HG02840 (cell line): ENCODE measurements at regions not wholly inside any gene's neighbourhood (a gene's known extent, or its start where the extent isn't known, plus 50 kb on each side); places are given as distances from the start of the nearest gene placed in this dataset.
"Not testable (repeated sequence)": the region's sequence is repeated elsewhere in the genome, so short reads cannot be mapped to it uniquely, and the experiment has no call there.

Experiments
- ATAC-seq: cut with Tn5 transposase; IDR thresholded peaks from one replicate; pipeline ENCODE4 v1.9.1; 2021; ENCODE audit warnings: mild to moderate bottlenecking, moderate library complexity, moderate number of reproducible peaks; ENCODE audit not compliant: unreplicated experiment, low FRiP score

DNA sequence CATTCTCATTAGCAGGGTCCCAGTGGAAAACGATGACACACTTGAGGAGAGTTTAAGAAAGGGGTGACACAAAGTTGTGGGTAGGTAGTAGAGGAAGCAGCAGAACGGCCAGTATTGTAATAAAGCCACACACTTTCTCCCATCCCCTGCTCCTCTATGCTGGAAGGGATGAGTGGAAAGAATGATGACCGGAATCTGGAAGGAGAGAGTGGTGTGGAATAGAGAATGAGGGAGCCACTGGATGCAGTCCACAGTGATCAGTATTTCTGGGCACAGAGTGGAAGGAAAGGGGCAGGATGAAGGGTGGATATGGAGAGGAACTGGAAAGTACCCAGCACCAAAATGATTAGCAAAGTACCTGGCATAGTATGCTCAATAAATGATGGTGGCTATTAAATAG, 133.8 kb upstream of the DAB2 start:
- ATAC-seq, result no peak

DNA sequence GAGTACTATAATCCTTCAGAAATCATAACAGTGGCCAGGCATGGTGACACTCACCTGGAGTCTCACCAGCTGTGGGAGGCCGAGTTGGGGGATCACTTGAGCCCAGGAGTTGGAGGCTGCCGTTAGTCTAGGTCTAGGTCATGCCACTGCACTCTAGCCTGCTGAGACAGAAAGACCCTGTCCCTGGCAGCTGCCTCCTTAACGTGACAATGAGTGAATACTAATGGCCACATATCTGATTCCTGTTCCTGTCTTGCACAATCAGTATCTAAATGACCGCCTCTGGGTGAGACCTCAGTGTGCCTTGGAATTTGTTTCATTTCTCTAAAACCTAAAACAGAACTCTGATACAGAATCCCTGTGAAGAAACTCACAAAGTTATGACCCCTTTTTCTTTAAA, 131.0 kb upstream of the DAB2 start:
- ATAC-seq, result no peak

DNA sequence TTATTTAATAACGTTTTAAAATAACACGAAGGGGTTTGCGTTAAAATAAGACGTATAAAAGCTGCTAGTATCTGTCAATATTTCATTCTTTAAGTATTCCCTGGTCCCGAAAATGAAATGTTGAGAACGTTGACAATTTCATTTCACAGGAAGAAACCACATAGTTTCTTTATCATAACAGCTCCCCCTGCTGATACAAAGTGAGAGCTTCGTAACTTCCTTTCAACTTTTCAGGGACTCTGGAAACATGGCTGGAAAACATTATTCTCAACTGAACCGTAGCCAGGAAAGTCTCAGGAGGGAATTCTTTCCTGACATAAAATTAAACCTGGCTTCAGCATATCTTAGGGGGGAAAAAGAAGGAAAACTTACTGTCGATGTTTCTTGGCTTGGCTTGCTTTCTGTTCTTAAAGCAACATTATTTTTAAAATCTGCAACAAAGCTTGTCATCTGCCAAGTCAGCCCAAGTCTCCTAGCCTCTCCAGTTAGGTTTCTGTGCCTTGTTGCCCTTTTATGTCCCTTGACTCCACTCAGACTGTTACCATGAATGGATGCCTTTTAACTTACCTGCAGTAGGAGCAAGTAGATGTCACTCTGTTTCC, 122.9 kb upstream of the DAB2 start:
- no peak for ATAC-seq

DNA sequence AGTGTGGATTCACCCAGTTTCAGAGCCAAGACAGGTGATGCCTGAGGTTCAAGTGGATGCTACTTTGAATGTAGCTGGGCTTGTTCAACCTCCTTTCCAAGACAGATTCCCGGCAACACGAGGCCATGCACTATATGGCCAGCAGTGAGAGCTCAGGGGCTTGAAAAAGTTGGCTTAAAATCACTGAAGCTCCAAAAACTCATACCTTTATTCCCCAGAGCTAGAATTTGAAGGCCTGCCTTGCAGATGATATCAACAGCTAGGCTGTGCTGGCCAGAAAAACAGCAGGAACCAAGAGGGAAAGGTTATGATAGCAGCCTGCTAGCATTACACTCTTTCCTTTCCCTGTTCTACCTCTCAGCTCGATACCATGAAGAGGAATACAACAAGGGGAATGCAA, 120.2 kb upstream of the DAB2 start:
- no peak for ATAC-seq

DNA sequence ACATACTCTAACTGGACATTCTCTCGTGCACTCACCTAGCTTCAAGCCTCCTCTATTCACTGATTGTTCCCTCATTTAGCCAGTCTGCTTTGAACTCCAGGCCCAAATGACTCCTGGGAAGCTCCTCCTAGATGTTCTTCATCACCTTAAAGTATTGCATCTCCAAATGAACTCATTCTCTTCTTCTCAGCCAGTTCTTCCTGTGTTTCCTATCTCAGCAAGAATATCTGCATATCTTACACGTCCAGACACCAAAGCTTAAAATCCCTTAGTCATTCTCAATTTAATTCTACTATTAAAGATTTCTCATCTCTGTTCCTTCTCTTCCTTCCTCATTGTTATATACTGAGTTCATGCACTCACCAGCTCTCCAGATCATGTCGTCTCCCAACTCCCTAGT, 118.6 kb upstream of the DAB2 start:
- ATAC-seq, result no peak

DNA sequence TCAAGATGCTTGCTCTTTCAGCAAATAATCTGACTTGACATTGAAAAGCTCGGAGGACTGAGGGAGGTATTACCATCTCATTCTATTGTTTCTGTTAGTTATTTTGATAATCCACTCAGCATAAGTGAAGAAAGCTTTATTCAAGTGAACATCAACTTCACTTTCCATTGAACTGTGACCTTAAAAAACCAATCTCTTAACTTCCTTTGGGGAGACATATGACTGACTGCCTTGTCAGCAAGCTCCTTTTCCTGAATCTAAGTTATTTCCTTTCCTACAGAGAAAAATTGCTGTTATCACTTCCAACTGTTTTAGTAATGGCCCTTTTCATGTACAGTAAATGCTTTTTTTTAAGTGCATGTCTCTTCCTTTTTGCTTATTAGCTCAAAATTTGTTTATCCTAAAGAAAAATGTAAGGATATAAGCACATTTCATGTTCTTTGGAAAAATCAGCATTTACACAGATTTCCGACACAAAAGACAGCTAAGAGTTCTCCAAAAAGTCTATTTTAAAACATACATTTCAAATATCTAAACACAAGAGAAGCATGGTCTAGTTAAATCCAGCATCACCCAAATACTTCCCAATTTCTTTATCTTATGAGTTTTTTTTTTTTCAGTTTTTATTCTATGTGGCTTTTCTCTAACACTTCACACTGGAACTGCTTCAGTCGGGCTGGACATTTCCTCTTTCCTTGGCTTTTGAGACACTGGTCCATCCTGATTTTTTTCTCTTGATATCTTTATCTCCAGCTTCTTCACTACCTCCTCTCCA, 117.9 kb upstream of the DAB2 start:
- ATAC-seq, result no peak

DNA sequence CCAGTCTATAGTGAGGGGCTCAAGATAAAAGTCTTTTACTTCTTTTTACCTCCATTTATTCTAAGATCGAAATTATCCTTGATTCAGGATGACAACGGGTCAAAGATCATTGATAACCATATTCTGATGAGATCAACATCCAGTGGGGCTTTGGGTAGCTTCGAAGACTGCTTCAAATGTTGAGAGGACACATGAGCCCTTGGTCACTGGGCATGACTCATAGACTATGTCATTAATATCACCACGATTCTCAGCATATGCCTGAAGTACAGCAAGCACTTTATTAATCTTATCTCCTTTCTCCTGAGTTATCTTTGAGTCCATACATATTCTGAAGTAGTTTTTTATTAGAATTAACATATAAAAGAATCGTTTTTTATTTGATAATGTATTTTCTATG, 117.1 kb upstream of the DAB2 start:
- no peak for ATAC-seq

DNA sequence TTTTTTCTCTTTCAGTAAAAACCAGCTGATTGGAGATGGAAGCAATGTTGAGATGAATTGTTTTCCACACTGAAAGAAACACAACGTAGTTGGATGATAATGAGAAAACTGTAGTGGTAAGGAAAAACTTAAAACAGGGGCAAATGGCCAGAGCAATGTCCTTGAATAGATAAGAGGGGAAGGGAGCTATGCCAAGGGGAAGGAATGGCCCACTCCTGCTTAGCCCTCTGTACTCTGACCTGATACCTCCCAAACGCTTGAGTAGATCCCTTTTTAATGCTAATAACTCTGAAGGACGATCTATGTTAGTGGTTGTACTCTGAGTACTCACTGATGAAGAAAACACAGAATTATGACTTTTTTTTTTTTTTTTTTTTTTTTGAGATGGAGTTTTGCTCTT, 114.7 kb upstream of the DAB2 start:
- no peak for ATAC-seq

DNA sequence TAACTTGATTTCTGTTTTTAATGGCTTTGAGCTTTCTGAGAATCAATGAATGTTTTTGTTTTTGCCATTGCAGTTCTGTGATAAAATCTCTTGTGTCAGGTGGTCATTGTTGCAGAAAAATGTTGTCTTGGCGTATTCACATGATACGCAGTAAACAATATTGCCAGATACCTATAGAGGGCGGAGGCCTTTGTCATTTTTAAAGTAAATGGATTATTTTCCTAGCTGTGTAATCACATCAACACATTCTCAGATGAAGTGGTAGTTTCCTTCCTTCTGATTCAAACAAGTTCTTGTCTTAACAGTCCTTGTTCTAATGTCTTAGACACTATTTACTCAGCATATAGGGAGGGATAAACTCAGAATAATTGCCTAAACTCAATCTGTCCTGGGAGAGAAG, 109.9 kb upstream of the DAB2 start:
- ATAC-seq, result no peak

DNA sequence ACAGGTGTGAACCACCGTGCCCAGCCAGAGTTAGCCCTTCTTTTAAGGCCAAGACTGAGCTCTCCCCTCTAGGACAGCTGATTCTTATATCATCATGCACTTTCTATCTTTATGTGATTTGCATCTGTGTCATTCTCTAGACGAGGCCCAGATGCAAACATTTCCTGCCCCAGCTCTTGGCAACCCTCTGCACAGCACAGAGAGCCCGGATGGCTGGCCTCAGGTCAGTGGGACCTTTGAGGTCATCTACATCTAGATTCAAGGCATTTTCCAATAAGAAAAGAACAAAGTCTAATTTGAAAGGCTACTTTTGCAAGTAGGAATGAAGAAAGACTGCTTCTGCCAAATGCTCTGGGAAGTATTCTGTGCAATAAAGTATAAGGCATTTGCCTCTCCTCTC, 109.0 kb upstream of the DAB2 start:
- ATAC-seq, result no peak

DNA sequence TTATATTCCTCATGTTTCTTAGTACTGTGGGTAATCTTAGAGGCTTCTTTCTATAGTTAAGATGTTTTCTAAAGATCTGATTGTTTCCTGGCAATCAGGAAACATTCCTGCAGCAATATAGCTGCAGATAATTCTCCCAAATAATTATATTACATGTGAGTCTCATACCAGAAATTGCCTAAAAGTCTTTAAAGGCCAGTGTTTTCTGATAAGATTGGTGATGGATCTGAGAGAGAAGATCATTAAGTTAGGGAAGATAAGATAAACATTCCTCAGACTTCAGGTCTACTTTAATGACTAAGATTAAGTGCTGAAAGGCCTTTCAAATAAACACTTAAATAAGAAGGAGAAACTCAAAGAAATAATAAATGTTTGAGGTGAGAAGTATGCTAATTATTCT, 107.7 kb upstream of the DAB2 start:
- ATAC-seq, result no peak

DNA sequence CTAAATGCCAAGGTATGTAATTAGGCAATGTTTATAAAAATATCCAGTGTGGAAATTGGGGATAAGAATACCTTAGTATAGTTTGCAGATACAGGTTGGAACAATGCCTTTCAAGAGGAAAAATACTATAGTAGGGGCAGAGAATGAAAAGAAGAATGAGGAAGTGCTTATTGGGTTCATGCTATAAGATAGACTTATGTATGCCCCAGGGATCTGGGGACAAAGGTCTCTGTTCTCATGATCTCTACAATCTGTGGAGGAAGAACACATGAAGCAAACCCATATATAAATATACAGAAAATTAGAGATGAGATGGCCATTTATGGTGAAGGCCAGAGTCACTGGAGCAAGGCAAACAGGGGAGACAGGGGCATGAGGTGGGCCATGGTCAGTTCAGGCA, 106.5 kb upstream of the DAB2 start:
- no peak for ATAC-seq

DNA sequence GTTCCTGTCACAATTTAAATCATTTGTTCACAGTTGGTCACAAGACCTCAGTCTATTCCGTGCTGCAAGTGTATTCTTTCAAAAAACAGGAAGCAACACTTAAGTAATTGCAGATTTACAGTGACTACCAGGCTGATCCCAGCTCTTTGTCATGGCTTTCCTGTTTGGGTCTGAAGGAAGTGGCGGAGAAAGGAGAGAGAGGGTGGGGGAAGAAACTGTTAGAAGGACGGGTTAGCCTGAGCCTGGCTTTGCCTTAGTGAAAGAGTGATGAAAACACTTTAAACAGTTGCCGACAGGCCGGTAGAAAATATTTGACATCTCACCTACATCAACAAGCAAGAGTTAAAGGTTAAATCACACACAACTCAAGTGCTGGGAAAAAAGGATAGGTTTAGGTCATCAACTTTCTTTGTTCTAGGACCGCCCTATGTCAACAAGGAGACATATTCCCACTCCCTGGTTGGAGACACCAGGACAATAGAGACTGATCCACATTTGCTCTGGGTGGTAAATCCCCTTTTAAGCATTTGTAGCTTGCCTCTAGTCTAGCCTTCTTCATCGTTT, 102.2 kb upstream of the DAB2 start:
- ATAC-seq, result no peak

DNA sequence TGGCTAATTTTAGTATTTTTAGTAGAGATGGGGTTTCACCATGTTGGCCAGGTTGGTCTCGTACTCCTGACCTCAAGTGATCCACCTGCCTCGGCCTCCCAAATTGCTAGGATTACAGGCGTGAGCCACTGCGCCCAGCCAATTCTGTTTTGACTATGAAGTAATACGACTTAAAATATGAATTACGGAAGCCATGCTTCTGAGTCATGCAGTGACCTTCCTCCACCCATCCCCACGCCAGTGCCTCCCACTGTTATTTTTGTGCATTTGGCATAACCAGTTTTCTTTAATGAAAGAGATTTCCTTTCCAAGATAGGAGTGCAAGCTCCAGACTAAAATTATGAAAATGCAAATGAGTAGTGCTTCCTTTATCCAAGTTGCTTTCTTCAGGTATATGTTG, 101.0 kb upstream of the DAB2 start:
- ATAC-seq, result not testable (repeated sequence)

DNA sequence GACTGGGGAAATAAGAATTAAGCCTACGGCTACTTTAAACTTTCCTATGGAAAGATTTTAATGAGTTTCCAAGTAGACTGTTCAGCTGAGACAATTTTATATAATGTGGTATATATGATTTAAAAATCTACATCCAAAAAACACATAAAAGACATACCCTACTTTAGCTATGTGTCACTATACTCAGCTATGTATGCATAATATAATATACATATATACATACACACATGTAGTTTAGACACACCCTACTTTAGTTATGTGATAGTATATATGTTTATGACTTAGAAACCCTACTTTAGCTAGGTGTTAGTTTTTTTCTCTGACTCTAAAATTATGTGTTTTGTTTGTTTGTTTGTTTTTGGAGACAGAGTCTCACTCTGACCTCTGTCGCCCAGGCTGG, 100.5 kb upstream of the DAB2 start:
- no peak for ATAC-seq

DNA sequence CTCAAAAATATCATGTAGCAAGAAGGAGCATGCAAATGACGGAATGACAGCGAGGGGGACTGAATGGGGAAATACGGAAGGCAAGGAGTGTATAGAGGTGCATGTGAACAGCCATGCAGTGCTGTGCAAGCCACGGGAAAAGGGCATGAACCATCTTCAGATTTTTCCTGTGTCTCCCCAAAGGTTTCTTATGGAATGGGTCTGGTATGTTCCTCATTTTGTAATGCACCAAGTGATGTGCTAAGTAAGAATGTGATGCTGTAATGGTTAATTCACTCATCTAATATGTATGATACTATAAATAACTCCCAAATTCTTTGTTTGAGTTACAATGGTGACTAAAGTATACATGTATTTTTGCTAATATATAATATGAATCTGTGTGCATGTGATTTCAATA, 99.0 kb upstream of the DAB2 start:
- ATAC-seq, result no peak

DNA sequence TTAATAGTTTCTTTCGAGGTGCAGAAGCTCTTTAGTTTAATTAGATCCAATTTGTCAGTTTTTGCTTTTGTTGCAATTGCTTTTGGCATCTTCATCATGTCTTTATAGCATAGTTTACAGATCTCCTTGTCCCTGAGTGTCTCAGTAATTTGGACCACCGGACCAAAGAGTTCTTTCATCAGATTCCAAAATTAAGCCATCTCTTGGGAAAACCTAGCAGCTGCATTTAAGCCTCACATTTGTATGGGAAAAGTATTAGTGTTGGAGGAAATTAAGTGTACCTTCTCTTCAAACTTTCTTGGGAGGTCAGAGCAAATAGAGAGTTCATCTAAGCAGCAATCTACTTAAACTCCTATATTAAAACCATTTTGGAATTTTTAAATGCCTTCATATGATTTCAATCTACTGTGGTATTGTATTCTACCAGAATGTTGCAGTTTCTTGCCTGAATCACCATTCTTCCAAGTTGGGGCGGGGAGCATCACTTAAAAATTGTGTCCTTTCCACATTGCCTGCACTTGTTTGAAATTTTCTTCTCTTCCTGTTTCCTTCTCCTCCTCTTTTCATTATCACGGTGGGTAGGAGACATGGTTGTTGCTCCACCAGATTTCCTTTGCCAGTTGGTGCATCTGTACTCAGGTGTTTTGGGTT, 97.3 kb upstream of the DAB2 start:
- no peak for ATAC-seq

DNA sequence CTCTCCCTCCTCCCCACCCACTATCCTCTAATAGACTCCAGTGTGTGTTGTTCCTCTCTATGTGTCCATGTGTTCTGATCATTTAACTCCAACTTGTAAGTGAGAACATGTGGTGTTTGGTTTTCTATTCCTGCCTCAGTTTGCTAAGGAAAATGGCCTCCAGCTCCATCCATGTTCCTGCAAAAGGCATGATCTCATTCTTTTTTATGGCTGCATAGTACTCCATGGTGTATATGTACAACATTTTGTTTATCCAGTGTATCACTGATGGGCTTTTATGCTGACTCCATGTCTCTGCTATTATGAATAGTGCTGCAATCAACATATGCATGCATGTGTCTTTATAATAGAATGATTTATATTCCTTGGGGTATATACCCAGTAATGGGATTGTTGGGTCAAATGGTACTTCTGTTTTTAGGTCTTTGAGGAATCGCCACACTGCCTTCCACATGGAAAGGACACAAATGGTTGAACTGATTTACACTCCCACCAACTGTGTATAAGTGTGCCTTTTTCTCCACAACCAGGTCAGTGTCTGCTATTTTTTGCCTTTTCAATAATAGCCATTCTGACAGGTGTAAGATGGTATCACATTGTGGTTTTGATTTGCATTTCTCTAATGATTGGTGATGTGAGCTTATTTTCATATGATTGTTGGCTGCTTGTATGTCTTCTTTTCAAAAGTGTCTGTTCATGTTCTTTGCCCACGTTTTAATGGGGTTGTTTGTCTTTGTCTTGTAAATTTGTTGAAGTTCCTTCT, 96.5 kb upstream of the DAB2 start:
- no peak for ATAC-seq

DNA sequence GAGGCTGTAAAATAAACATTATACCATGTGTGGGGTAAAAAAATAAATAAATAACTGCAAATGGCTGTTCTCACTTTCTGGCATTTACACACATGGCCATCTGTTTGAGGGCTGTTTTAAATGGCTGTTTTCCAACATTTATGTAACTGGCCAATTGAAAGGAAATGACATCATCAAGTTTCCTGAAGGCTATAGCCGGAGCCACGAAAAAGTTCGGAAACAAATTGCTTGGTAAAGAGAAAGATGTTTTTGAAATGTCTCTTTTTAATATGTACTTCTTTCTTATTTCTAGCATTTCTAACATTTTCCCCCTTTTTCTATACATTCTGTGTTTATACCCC, 95.4 kb upstream of the DAB2 start:
- ATAC-seq, result no peak

DNA sequence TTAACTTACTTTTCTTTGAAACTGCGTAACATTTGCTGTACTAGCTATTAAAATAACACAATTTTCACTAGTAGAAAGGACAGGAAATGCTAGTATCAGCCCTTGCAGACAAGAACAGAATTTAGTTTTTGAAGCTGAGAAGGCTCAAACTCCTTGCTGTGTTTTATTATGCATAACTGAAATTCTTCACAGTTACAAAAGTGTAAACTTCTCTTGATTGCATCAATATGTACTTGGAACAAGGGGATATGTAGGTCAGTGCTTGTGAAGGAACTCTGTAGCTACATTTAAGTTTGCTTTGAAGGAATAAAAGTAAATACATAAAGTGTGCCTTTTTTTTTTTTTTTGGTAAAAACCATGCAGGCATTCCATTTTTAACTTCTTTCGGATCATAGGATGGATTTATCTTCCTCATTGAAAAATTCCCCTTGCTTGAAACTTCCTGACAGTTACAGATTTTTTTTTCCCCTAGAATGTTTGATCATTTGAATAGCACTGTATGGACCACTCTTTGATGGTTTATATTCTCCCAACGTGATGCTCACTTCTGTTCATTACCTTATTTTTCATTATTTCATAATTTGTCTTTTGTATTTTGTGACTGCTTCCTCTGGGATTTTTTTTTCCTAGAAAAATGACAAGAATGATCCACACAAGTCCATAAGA, 94.9 kb upstream of the DAB2 start:
- no peak for ATAC-seq

DNA sequence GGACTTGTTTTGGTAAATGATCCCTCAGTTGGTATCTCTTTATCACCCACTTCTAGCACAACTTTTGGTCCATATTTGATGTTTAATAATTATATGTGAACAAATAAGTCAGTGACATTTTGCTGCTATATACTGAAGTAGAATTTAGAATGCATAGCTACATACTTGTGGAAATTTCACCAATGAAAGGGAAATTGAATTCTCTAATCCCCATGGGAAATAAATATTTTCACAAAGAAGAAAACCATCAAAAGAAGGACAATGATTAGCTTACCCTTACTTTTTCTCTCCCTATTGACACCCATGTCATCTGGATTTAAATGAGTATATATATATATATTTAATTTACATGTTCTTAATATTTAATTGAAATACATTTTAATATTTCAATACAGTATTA, 94.3 kb upstream of the DAB2 start:
- no peak for ATAC-seq
